HCT116 (cell line): ENCODE measurements at regions not wholly inside any gene's neighbourhood (a gene's known extent, or its start where the extent isn't known, plus 50 kb on each side); places are given as distances from the start of the nearest gene placed in this dataset.

Experiments used
- ATAC-seq: fragments of 200-7000 bp; cut with Tn5 transposase; 2 replicates; pipeline ENCODE4 v1.9.1; 2020; ENCODE audit warnings: mild to moderate bottlenecking, moderate library complexity
- BruUV-seq: library from RNA; stranded (reverse); fragments of 400-500 nt; replicated peaks from 2 replicates; lab custom pipeline; 2021; lab: Mats Ljungman, UMichigan
- CTCF ChIA-PET: fragments of 300-600 bp; sonication (Branson Sonifier 250); formaldehyde crosslinking; loops from one replicate; lab custom pipeline; 2021; ENCODE audit warnings: antibody characterized with exemption; lab: Charles Lee
- POLR2A ChIA-PET: fragments of 300-600, 350-600 bp; sonication (Branson Sonifier 250); formaldehyde crosslinking; loops from one replicate; lab custom pipeline; 2021; ENCODE audit warnings: antibody characterized with exemption; lab: Charles Lee
- RAD21 ChIA-PET, 2 experiments: fragments of 300-600 bp; sonication (Branson Sonifier 250); formaldehyde crosslinking; loops; one replicate each; lab custom pipeline; 2023; ENCODE audit warnings: low total read pairs in 2 of 2; ENCODE audit not compliant: uncharacterized antibody in 2 of 2, unreplicated experiment in 2 of 2, low non-redundant PET in 1 of 2; lab: Charles Lee
- DNase-seq: peaks from one replicate; pipeline ENCODE4 v3.0.0-alpha.2; 2010; ENCODE audit warnings: low read depth, low spot score
- H2AFZ ChIP-seq: fragments of 200-600 bp; shearing (Covaris generic), sonication (generic); 2 replicates; pipeline ENCODE4 v1.6.1; 2017; ENCODE audit warnings: low read depth, mixed run types, mixed read lengths, antibody characterized with exemption, low read length; ENCODE audit not compliant: poor library complexity, severe bottlenecking
- H3K27ac ChIP-seq: 2 replicates; pipeline ENCODE4 v1.5.1; 2012; ENCODE audit warnings: low read depth, low read length
- H3K27me3 ChIP-seq: fragments of 200-600 bp; sonication (generic); 2 replicates; pipeline ENCODE4 v1.6.1; 2016; ENCODE audit warnings: mixed run types, low read length, mixed read lengths; ENCODE audit not compliant: insufficient read depth
- H3K36me3 ChIP-seq, 2 experiments: fragments of 200-500 bp in 1 of 2; fragments of 200-600 bp in 1 of 2; sonication (Bioruptor generic) in 1 of 2; sonication (generic) in 1 of 2; 2 replicates each; pipeline versions ENCODE4 v1.5.1 to v1.6.1; 2014 to 2016; ENCODE audit warnings: low read length in 2 of 2, inconsistent platforms in 1 of 2, mixed read lengths in 1 of 2, mixed run types in 1 of 2; ENCODE audit not compliant: insufficient read depth in 2 of 2, control insufficient read depth in 1 of 2
- H3K4me1 ChIP-seq, 2 experiments: fragments of 200-600 bp in 1 of 2; sonication (generic) in 1 of 2; 2 replicates each; pipeline versions ENCODE4 v1.5.1 to v1.6.1; 2012 to 2017; ENCODE audit warnings: low read length in 2 of 2, inconsistent platforms in 1 of 2, mild to moderate bottlenecking in 1 of 2, mixed read lengths in 1 of 2, mixed run types in 1 of 2, moderate library complexity in 1 of 2; ENCODE audit not compliant: insufficient read depth in 2 of 2, control insufficient read depth in 1 of 2
- H3K4me2 ChIP-seq: fragments of 200-600 bp; sonication (generic); 2 replicates; pipeline ENCODE4 v1.6.1; 2017; ENCODE audit warnings: mixed run types, low read length, mixed read lengths
- H3K4me3 ChIP-seq, 2 experiments: fragments of 200-600 bp in 1 of 2; sonication (generic) in 1 of 2; replicated peaks in 1 of 2; 2 replicates each; pipeline ENCODE4 v1.5.1; 2011 to 2016; ENCODE audit warnings: low read length in 2 of 2, control low read depth in 1 of 2, low read depth in 1 of 2, mild to moderate bottlenecking in 1 of 2, mixed read lengths in 1 of 2, mixed run types in 1 of 2
- H3K79me2 ChIP-seq: fragments of 200-600 bp; sonication (generic); 2 replicates; pipeline ENCODE4 v1.6.1; 2017; ENCODE audit warnings: mild to moderate bottlenecking, mixed run types, low read length, moderate library complexity, mixed read lengths; ENCODE audit not compliant: insufficient read depth
- H3K9ac ChIP-seq: fragments of 200-600 bp; sonication (generic); 2 replicates; pipeline ENCODE4 v1.6.1; 2016; ENCODE audit warnings: low read length, mixed read lengths
- H3K9me2 ChIP-seq: fragments of 200-600 bp; sonication (generic), shearing (Covaris generic); 2 replicates; pipeline ENCODE4 v1.6.1; 2017; ENCODE audit warnings: mixed run types, mild to moderate bottlenecking, moderate library complexity; ENCODE audit not compliant: insufficient read depth
- H3K9me3 ChIP-seq, 2 experiments: fragments of 200-500 bp in 1 of 2; fragments of 200-600 bp in 1 of 2; sonication (Bioruptor generic) in 1 of 2; sonication (generic) in 1 of 2; 2 replicates each; pipeline ENCODE4 v1.6.1; 2014 to 2017; ENCODE audit warnings: low read length in 2 of 2, mixed read lengths in 2 of 2, inconsistent platforms in 1 of 2, low read depth in 1 of 2, mild to moderate bottlenecking in 1 of 2, mixed run types in 1 of 2, moderate library complexity in 1 of 2; ENCODE audit not compliant: control insufficient read depth in 1 of 2, insufficient read depth in 1 of 2
- H4K20me1 ChIP-seq: fragments of 200-600 bp; sonication (generic), shearing (Covaris generic); 2 replicates; pipeline ENCODE4 v1.6.1; 2017; ENCODE audit warnings: mixed run types, mild to moderate bottlenecking, moderate library complexity; ENCODE audit not compliant: insufficient read depth
- CBX3 ChIP-seq: IDR thresholded peaks from 2 replicates; pipeline ENCODE4 v1.6.1; 2012; ENCODE audit warnings: low read depth
- EGR1 ChIP-seq: IDR thresholded peaks from 2 replicates; pipeline ENCODE4 v1.6.1; 2012; ENCODE audit warnings: low read depth
- ELF1 ChIP-seq: IDR thresholded peaks from 2 replicates; pipeline ENCODE4 v1.6.1; 2012; ENCODE audit warnings: low read depth, borderline replicate concordance
- EZH2phosphoT487 ChIP-seq: fragments of 200-600 bp; IDR thresholded peaks from 2 replicates; pipeline ENCODE4 v1.6.1; 2018; ENCODE audit warnings: antibody characterized with exemption, borderline replicate concordance
- FOSL1 ChIP-seq: IDR thresholded peaks from 2 replicates; pipeline ENCODE4 v1.6.1; 2012; ENCODE audit warnings: low read depth
- JUND ChIP-seq: IDR thresholded peaks from 2 replicates; pipeline ENCODE4 v1.6.1; 2012
- POLR2A ChIP-seq: IDR thresholded peaks from 2 replicates; pipeline ENCODE4 v1.7.0; 2011; ENCODE audit warnings: borderline replicate concordance; ENCODE audit not compliant: insufficient read depth, insufficient read length; ENCODE audit errors: extremely low read depth
- POLR2AphosphoS5 ChIP-seq: IDR thresholded peaks from 2 replicates; pipeline ENCODE4 v1.6.1; 2011; ENCODE audit warnings: mild to moderate bottlenecking, low read depth, low read length, moderate library complexity
- RAD21 ChIP-seq: IDR thresholded peaks from 2 replicates; pipeline ENCODE4 v1.6.1; 2012; ENCODE audit warnings: low read depth, mild to moderate bottlenecking
- SIN3A ChIP-seq: IDR thresholded peaks from 2 replicates; pipeline ENCODE4 v1.6.1; 2012; ENCODE audit warnings: low read depth
- SP1 ChIP-seq: IDR thresholded peaks from 2 replicates; pipeline ENCODE4 v1.6.1; 2012; ENCODE audit warnings: low read depth
- TCF7L2 ChIP-seq: IDR thresholded peaks from 2 replicates; pipeline ENCODE4 v1.7.0; 2011; ENCODE audit warnings: borderline replicate concordance, inconsistent platforms; ENCODE audit not compliant: insufficient read depth, insufficient read length; ENCODE audit errors: extremely low read depth
- ZFX ChIP-seq: fragments of 450-650 bp; IDR thresholded peaks from 2 replicates; pipeline ENCODE4 v1.6.1; 2017
- intact Hi-C: fragments of 100-400 bp; cut with micrococcal nuclease; formaldehyde crosslinking; loops from 2 replicates; pipeline ENCODE4 v1.10.0; 2022
- TF ChIP-seq, protein P1 (sequence below): IDR thresholded peaks from 2 replicates; pipeline ENCODE4 v1.6.1; 2012; ENCODE audit warnings: low read depth
- TF ChIP-seq, protein P2 (sequence below), 3 experiments: fragments of 200-600 bp in 1 of 3; sonication (generic) in 1 of 3; IDR thresholded peaks in 2 of 3; conservative IDR thresholded peaks in 1 of 3; 2 replicates each; pipeline ENCODE4 v1.5.1; 2012 to 2017; ENCODE audit warnings: low read depth in 2 of 3, low read length in 2 of 3, antibody characterized with exemption in 1 of 3, borderline replicate concordance in 1 of 3, control low read depth in 1 of 3, mild to moderate bottlenecking in 1 of 3, mixed read lengths in 1 of 3, mixed run types in 1 of 3, moderate library complexity in 1 of 3; ENCODE audit not compliant: insufficient read depth in 1 of 3

DNA sequence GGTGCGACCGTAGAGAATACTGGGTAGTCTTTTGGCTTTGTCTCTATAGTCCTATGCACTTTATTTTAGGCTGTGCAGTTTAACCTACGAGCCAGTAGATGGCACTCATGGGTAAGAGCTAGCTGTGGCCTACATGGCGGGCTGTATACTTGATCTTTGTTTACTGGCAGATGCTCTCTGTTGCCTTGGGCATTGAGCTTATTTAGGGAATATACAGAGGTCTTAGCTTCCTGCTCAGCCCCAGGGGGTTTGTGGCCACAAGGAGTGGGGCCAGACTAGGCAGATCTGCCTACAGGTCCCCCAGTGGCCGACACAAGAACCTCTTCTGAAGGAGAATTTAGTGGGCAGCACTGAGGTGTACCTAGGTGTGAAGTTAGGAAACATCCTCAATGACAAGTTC lies 227.6 kb upstream of the HDX start:
- POLR2A ChIA-PET = no interaction called here
- Histone ChIP-seq H3K9me3 (no peaks in the 10 kb centered on the region), H3K27ac (no peak overlapping the region)

DNA sequence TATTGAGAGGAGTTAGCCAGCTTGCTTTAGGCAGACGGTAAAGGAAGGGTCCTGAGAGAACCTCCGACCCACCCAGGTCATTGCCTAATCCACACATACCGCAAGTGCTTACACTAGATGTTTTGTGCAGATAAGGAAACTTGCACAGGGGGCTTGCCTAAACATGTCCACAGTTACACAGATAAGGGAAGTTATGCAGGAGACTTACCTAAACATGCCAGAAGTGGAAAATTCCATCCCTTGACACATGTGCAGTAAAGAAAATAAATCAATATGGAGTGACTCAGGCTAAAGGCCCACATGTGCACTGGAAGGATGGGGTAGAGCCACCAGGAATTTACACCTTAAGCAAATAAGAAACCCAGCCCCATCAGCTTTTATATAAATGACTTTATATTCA lies 232.8 kb upstream of the HDX start:
- no peak overlapping the region for H3K4me2 ChIP-seq
- TF ChIP-seq RAD21 (no peak), EGR1 (no peak), CBX3 (no peak), SP1 (no peak), JUND (no peak), EZH2phosphoT487 (no peak), ZFX (no peak), TCF7L2 (no peak), SIN3A (no peak)
- TF ChIP-seq, protein P1, sequence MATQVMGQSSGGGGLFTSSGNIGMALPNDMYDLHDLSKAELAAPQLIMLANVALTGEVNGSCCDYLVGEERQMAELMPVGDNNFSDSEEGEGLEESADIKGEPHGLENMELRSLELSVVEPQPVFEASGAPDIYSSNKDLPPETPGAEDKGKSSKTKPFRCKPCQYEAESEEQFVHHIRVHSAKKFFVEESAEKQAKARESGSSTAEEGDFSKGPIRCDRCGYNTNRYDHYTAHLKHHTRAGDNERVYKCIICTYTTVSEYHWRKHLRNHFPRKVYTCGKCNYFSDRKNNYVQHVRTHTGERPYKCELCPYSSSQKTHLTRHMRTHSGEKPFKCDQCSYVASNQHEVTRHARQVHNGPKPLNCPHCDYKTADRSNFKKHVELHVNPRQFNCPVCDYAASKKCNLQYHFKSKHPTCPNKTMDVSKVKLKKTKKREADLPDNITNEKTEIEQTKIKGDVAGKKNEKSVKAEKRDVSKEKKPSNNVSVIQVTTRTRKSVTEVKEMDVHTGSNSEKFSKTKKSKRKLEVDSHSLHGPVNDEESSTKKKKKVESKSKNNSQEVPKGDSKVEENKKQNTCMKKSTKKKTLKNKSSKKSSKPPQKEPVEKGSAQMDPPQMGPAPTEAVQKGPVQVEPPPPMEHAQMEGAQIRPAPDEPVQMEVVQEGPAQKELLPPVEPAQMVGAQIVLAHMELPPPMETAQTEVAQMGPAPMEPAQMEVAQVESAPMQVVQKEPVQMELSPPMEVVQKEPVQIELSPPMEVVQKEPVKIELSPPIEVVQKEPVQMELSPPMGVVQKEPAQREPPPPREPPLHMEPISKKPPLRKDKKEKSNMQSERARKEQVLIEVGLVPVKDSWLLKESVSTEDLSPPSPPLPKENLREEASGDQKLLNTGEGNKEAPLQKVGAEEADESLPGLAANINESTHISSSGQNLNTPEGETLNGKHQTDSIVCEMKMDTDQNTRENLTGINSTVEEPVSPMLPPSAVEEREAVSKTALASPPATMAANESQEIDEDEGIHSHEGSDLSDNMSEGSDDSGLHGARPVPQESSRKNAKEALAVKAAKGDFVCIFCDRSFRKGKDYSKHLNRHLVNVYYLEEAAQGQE = no peak
- H3K9ac ChIP-seq = no peak overlapping the region
- no peak overlapping the region for H2AFZ ChIP-seq
- no peaks in the 10 kb centered on the region for H3K36me3 ChIP-seq
- no peaks in the 10 kb centered on the region for H3K4me1 ChIP-seq
- no TSS peak for BruUV-seq
- H3K27me3 ChIP-seq = no peaks in the 10 kb centered on the region
- no peaks in the 10 kb centered on the region for H4K20me1 ChIP-seq
- no peaks in the 10 kb centered on the region for H3K9me2 ChIP-seq
- H3K27ac ChIP-seq = no peak overlapping the region
- ATAC-seq (no peak), DNase-seq (no peak)
- H3K9me3 ChIP-seq = no peaks in the 10 kb centered on the region
- no peaks in the 10 kb centered on the region for H3K79me2 ChIP-seq
- ChIA-PET CTCF (no interaction called here), RAD21 (no interaction called here), POLR2A (no interaction called here)
- no peak overlapping the region for H3K4me3 ChIP-seq
- intact Hi-C loops = no loop called here

More for the DNA sequence above, 227.6 kb upstream of the HDX start:
- no peak overlapping the region for H2AFZ ChIP-seq
- no peaks in the 10 kb centered on the region for H4K20me1 ChIP-seq
- ChIA-PET CTCF (interaction anchor here (0.6 to 1.6 kb wide), 4 partner anchors 177 to 379 kb away, joined by 3 to 8 read pairs (median 4); no protein-coding TSS in a partner anchor), RAD21 (no interaction called here)
- H3K9ac ChIP-seq = no peak overlapping the region
- no peak for DNase-seq
- H3K4me2 ChIP-seq = no peak overlapping the region
- no peaks in the 10 kb centered on the region for H3K36me3 ChIP-seq
- no peak for TF ChIP-seq ZFX
- TF ChIP-seq CBX3 = no peak
- TF ChIP-seq SP1 = no peak
- TF ChIP-seq TCF7L2 = peak; percentile 24
- no peak for TF ChIP-seq POLR2AphosphoS5
- no peak for TF ChIP-seq JUND
- TF ChIP-seq ELF1 = no peak
- TF ChIP-seq, protein P2, sequence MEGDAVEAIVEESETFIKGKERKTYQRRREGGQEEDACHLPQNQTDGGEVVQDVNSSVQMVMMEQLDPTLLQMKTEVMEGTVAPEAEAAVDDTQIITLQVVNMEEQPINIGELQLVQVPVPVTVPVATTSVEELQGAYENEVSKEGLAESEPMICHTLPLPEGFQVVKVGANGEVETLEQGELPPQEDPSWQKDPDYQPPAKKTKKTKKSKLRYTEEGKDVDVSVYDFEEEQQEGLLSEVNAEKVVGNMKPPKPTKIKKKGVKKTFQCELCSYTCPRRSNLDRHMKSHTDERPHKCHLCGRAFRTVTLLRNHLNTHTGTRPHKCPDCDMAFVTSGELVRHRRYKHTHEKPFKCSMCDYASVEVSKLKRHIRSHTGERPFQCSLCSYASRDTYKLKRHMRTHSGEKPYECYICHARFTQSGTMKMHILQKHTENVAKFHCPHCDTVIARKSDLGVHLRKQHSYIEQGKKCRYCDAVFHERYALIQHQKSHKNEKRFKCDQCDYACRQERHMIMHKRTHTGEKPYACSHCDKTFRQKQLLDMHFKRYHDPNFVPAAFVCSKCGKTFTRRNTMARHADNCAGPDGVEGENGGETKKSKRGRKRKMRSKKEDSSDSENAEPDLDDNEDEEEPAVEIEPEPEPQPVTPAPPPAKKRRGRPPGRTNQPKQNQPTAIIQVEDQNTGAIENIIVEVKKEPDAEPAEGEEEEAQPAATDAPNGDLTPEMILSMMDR (IDR thresholded peaks at IDR 0.05 in 2 of 3, conservative IDR thresholded peaks at IDR 0.05 in 1 of 3; ENCODE audit: borderline replicate concordance in 1 of 3, insufficient read depth in 1 of 3, low read depth in 2 of 3, low read length in 2 of 3) = peak; percentile 35 to 63 (median 61); a peak in 4 of 6 replicates
- no peak for TF ChIP-seq POLR2A
- peak; percentile 40; the same call in 1 of the 2 replicates for TF ChIP-seq RAD21
- TF ChIP-seq FOSL1 = no peak
- H3K79me2 ChIP-seq = no peaks in the 10 kb centered on the region
- peak; percentile 81 for ATAC-seq
- BruUV-seq = no TSS peak
- intact Hi-C loops = loop anchor here (5.0 kb wide), 2 partner anchors 177 to 322 kb away; no protein-coding TSS in a partner anchor
- no peaks in the 10 kb centered on the region for H3K9me2 ChIP-seq
- no peak overlapping the region for H3K4me3 ChIP-seq
- H3K4me1 ChIP-seq = no peaks in the 10 kb centered on the region
- no peaks in the 10 kb centered on the region for H3K27me3 ChIP-seq
